Dermis blood vessel endothelial cell (primary cell): ENCODE measurements at regions not wholly inside any gene's neighbourhood (a gene's known extent, or its start where the extent isn't known, plus 50 kb on each side); places are given as distances from the start of the nearest gene placed in this dataset.

Experiments used
- DNase-seq: peaks from one replicate; pipeline ENCODE4 v3.0.0; 2010

DNA sequence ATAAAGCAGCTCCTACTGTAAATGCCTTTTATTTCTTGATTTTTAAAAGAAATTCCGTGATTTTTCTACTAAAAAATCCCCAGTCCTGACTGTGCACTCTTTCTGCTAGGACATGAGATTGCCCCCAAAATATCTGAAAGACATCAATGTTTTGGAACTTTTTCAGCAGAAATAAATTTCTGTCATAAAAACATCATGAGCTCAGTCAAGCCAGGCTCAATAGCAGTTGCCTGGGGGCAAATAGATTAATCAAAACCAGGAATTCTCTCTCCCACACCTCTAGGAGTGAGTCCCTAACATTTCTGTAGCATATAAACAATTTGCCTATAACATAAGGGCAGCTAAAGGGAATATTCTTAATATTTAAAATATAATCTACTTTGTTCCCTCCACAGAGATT is 654.1 kb downstream of the PTPRC start:
- DNase-seq = no peak

DNA sequence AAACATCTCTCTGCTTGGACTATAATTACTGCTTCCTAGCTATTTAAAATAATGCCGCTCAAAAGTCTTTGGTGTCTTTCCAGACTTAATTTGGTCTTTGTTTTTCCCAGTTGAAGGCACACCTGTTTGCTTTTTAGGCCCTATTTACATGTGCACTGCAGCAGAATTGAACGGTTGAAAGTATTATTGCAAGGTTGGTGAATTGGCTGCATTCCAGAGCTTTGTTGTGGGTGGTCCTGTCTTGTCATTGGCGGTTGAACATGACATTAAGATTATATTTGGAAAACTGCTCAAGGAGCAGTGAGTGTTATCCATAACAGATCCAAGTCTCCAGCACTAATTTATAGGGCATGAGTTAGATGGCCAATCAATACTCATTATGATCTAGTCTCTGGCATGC is 656.3 kb downstream of the PTPRC start:
- no peak for DNase-seq

DNA sequence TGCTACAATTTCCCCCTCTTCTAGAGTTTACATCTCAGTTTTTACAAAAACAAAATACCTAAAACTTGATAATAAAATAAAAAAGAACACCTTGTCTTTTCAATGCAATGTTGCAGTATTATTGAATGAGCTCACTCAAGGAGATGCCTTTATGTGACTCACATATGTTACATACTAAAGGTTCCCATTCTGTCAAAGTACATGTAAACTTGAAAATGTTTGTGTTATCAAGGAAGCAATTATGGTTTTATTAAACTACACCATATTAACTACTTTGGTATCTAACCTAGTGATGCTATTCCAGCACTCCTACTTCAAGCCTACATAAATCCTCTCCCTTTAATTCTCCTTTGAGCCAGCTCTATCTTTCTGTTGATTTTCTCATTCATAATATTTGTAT is 658.3 kb downstream of the PTPRC start:
- no peak for DNase-seq

DNA sequence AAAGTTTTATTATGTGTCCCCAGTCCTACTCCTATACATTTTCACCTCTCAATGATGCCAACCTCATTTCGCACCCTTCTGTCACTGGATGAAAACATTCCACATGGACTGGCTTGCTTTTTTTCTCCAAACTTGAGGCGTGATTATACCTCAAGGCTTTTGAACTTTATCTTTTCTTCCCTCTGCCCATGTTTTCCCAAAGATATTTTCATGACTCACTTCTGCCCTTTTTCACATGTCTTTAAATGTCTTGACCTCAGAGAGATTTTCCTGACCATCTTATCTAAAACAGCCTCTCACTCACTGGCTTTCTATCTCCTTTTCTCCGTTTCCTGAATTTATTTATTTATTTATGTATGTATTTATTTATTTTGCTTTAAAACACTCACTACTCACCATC is 659.0 kb downstream of the PTPRC start:
- no peak for DNase-seq

DNA sequence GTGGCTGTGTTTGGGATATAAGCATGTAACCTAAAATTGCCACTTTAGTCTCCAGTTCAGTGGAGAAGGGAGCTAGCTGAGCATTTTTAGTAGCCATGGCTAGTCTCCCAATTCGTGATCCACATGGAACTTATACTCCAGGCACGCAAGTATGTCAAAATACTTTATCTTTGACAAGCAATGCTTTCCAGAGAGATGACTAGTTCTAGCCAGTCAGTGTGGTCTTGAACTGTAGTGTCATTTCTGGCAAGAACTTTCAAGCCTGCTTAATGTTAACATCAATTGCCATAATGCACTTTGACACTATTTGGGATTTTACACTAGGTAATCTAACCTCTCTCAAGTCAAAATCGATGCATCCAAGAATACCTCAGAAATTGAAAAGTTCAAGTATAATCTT is 660.0 kb downstream of the PTPRC start:
- DNase-seq = no peak

DNA sequence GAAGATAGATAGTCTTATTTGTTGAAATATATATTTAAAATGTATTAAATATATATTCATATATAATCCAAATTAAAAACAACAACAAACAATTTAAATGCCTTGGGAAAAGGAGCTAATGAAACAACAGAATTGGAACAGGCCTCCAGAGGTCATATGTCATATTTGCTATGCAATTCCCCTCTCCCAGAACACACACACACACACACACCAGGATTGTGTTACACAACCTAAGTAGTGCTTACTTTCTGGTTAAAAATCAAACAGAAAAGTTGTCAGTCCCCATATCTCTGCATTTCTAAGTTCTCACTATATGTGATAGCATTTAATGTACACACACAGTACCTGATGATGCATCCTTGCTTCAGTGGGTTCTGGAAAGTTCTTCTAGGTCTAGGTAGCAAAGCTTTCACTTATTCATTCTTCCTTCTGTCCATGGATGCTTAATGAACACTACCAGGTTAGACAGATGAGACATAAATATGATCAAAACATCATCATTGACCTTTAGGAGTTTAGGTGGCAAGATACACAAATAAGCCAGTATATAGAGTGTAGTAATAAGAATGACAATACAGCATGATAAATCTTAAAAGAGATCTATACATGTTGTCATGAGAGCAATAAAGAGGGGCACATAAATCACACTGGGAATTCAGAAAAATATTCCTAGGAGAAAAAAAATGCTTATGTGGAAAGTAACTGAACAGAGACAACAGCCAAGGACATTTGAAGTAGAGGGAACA is 662.8 kb downstream of the PTPRC start:
- no peak for DNase-seq

DNA sequence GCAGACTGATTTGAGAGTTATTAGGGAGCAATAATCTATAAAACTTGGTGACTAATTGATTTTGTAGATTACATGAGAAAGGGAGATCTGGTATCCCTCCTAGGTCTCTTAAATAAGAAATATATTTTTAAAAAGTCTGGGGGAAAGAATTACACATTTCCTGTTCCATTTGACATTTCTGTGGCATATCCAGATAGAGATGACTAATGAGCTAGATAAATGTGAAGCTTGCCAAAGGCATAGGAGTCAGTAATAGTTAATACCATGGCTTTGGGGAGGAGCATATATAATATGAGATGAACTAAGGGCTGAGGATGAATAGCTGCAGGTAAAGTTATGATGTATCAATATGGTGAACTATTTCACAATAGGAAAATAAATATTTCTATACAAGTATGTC is 663.7 kb downstream of the PTPRC start:
- DNase-seq = peak; percentile 77

DNA sequence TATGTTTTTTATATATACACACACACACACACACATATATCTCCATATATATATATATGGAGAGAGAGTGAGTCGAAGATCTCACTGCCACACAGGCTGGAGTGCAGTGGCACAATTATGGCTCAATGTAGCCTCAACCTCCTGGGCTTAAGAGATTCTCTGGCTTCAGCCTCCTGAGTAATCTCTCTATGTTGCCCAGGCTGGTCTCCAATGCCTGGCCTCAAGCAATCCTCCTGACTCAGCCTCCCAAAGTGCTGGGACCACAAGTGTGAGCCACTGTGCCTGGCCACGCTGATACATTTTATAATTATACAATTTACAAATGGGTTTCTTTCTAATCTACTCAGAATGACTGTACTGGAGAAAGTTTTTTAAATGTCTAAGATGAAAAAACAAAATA is 664.2 kb downstream of the PTPRC start:
- DNase-seq = no peak

DNA sequence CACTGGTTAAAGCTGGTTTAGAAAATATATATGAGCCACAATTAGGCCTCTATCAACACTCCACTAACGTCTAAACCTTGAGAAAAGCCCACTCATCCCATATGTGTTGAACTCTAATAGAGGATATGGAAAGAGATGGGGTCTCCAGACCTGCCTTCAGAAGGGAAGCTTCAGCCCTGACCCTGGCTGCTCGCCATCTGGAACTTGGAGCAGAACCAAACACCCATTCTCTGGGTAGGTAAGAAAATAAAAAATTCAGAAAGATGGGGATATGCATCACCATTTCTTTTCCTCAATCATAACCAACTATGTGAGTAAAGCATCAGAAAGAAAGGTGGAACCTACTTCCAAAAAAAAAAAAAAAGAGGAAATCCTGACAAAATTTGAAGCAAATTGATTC is 666.2 kb downstream of the PTPRC start:
- no peak for DNase-seq

DNA sequence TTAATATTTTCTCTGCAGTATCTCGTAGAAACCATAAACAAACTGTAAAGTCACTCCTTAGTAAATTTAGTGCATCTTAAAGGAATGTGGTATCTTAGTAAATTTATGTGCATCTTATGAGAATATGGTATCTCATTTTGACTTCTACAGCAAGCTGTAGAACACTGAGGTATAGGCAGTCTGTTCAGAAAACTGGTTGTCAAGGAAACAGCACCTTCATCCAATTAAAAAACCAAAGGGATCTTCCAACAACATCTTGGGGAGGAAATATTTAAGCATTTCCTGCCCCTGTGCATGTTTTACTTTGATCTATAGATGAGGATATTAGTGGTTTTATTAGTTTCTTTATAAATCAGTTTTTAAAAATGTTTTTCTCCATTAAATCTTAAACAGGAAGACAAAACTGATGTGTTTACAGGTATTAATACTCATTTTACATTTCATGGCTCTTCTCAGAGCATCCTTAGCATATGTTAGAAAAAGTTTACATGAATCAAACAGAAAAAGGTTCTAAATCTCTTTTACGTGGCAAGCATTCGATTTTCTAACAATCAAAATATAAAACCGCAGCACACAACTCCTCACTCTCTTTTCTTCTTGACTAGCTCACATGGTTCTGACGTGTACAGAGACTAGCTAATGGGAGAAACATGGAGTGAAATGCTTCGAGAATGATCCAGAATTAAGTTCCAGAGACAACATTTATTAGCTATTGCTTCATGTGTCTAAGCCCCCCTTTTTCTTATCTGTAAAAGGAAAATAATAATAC is 668.8 kb downstream of the PTPRC start:
- no peak for DNase-seq

DNA sequence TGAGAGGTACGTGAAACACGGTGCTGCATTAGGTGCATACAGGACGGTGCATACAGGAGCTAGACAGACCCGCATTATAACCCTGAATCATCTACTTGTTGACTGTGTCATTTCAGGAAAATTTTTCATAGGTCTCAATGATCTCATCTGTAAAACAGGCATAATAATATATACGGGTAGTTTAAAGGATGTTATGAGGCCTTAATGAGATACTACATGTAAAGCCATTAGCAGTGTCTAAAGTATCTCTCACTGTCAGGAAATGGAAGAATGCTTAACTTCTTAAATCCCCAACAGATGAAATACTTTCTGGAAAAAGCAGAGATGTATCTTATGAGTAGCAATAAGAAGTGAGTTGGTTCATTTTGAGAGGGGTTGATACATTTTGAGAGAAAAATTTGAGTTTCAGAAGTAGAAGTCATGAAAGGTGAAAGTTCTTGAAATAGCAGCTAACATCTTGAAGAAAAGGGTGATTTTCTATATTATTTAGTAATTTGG is 669.6 kb downstream of the PTPRC start:
- DNase-seq = no peak

DNA sequence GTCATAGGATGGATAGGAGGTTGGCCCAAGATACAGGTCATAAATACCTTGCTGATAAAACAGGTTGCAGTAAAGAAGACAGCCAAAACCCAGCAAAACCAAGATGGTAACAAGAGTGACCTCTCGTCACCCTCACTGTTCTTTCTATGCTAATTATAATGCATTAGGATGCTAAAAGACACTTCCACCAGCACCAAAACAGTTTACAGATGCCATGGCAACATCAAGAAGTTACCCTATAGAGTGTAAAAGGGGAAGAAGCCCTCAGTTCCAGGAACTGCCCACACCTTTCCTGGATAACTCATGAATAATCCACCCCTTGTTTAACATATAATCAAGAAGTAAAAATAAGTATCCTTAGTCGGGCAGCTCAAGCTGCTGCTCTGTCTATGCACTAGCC is 671.9 kb downstream of the PTPRC start:
- DNase-seq = no peak

DNA sequence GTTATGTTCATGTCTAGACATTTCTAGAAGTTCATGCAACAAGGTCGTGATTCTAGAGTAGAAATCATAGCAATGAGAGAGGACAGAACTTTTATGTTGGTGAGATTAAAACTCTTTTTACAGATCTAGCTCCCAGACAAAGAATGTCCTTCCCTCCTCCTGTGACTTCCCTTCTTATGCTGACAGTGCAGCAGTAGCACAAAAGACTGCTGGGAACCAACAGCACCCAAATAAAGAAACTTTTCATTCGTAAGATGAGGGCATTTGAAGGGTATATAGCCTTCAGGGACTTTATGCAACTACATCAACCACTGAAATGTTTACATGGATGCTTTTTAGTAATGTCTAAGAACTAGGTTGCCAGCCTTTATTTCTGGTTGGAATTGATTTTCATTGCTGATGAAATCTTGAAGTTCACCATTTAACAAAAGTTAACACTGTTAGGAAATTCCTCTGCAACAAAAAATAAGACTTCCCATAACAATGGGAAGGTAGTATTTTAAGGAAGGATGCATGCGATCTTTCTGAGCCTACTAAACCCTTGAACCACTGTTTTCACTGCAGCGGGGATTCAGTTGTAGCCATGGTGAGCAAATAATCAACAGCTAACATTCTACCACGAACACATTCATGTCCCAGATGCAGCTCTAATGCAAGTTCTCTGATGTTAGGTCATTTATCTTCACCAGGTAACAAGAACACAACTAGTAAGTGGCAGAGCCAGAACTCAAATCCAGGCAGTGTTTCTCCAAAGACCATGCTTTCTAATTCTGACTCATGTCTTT is 672.8 kb downstream of the PTPRC start:
- no peak for DNase-seq

DNA sequence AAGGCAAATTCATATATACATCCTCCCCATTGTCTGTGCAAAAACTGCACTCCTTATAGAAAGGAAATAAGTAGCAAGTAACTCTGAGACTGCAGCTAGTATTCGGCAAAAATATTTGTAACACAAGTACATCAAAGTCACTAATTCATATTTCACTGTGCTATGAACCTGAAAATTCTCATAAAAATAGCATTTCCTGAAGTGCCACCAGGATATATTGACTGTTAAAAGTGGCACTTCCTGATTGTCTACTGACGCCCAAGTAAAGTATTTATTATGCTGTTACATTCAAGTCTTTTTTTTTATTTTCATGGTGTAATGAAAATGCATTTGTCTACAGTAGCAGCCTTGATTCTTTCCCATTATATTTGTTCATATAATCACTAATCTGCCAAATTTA is 673.8 kb downstream of the PTPRC start:
- no peak for DNase-seq

DNA sequence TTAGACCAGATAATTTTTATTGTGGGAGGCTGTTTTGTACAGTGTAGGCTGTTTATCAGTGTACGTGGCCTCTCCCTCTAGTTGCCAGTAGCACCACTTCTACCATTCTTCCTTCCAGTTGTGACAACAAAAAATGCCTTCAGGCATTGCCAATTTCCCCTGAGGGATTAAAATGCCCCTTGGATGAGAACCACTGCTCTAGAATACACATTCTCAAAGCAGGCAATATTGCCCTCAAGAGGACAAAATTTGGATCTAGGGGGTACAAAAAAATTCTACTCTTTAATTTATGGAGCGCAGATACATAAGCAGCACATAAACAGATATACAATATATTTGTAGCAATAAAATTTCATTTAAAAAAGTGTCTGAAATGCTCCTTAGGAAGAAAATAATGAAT is 674.6 kb downstream of the PTPRC start:
- no peak for DNase-seq

DNA sequence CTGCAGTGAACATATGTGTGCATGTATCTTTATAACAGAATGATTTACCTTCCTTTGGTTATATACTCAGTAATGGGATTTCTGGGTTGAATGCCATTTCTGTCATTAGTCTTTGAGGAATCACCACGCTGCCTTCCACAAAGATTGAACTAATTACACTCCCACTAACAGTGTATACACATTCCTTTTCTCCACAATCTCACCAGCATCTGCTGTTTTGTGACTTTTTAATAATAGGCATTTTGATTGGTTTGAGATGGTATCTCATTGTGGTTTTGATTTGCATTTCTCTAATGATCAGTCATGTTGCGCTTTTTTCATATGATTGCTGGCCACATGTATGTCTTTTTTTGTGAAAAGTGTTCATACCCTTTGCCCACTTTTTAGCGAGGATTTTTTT is 680.5 kb downstream of the PTPRC start:
- DNase-seq = no peak

DNA sequence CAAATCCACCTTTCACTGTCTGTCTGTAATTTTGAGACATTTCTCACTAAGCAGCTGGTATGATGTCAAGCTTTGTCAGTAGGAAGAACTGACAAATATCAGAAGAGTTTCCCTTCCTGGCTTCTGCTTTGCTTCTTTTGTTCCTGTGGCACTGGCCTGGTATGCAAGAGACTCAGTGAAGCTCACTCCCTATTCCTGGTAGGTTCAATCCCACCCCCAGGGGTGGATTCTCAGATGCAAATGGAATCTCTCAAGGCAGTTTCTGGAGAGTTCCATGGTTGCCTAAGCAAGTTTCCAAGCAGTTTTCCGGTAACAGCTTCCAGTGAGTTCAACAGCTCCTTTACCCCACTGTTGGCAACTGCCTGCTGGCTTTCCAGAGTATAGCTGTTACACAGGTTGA is 683.4 kb downstream of the PTPRC start:
- DNase-seq = no peak

DNA sequence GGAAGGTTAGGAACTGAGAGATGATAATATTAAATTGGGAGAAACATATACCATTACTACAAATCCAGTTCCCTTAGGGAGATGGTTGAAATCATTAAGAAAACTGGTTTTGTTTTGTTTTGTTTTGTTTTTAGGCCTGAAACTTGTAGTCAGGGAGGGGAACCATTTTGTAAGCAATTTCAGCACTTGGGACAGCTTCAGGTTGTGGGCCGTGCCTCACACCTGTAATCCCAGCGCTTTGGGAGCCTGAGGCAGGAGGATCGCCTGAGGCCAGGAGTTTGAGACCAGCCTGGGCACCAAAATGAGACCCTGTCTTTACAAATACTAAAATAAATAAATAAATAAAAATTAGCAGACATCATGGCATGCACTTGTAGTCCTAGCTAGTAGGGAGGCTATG is 694.3 kb upstream of the NR5A2 start:
- DNase-seq = no peak

DNA sequence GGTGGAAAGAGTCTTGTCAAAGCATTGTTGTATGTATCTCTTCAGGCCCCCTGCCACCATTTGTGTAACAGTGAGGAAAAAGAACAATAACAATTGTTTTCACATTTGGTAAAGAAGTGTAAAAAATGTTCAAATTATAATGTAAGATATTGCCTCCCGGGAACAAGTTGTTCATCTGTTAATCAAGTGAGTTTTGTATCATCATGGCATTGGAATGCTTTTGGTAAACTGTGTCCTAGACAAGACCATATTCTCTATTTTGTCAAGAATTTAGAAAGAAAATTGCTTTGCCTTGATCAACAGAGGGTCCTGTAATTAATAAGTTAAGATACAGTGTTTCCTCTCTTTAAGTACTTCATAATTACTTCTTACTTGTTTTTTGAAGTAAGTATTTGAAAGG is 692.0 kb upstream of the NR5A2 start:
- DNase-seq = no peak

DNA sequence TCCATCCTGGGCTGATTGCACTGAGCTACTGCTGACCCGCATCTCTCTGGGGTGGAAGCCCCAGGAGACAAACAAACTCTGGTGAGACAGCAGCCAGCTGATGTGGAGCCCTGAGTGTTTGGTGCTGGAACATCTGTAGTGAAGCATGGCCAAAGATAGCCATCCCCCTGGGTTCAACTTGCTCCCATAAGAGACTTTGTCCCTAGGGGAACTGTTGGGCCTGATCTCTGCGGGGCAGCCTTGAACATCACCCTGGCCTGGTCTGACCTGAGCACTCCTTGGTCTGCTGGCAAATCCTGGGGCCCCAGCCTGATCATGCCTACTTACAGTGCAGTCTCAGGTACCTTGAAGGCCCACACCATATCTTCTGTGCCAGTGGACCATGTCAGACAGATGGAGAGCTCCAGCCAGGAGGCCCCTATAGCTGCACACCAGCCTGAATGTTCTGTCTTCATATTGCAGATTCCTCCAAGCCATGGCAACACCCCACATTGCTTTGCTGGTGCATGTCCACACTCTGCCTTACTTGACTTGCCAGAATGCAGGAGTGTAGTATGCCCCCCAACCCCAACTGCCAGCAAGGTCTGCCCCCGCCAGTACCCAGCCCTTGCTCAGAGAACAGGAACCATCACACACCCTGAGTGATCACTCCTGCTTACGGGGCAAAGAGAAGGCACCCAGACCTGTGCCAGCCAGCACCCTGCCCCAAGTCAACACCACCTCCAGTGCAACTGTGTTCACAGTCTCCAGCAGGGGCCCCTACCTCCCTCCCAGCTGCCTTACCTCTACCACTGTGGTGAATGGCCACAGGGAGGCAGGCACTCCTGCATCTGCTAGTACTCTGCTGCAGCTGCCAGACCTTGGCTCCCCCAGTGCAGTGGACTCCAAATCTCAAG is 690.5 kb upstream of the NR5A2 start:
- DNase-seq = no peak

DNA sequence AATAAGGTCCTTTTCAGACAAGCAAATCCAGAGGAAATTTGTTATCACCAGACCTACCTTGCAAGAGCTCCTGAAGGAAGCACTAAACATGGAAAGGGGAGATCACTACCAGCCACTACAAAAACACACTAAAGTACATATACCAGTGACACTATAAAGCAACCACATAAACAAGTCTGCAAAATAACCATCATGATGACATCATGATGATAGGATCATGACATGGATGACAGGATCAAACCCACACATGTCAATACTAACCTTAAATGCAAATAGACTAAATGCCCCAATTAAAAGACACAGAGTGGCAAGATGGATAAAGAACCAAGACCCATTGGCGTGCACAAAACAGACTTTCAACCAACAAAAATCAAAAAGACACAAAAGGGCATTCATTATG is 688.8 kb upstream of the NR5A2 start:
- no peak for DNase-seq

DNA sequence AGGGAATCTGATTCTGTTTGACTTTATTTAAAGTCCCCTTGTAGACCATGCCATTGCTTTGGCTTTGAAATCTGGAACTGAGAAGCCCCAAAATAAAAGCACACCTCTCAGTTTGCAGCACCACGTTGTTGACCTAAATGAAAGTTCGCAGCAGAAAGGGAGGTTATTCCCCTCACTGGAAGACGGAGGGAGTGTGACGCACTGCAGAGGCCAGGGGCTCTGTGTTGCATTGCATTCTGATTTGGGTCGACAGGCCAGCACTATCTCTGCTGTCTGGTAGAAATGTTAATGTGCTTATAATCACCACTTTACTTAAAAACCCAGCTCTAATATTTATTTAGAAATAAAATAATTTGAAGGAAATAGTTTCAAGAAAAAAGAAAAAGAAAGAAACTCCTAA is 675.2 kb upstream of the NR5A2 start:
- no peak for DNase-seq

DNA sequence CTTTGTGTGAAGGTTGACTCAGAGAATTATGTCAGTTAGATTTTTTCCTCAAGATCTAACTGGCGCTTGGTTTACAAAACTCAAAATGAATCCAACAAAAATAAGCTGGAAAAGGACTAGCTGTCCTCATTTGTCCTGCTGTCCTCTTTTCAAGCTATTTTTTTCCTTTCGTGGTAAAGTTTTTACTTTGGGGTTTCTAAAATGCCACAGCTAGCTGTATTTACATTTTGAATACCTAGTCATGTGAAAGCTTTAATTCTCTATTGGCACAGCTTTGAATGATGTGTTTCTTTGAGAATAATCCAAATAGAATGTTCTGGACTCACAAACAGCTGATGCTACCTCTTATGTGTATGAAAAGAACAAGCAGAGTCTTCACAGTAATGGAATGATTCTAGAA is 673.6 kb upstream of the NR5A2 start:
- no peak for DNase-seq
